ENCODE measurements at regions not wholly inside any gene's neighbourhood (a gene's known extent, or its start where the extent isn't known, plus 50 kb on each side); places are given as distances from the start of the nearest gene placed in this dataset.

GRCh38 chr17:72400488-72400827 is 279.6 kb downstream of the SOX9 start:
- no peak for TF ChIP-seq CREB1 (CRISPR knock-in tag; IDR thresholded peaks at IDR 0.05)
- TF ChIP-seq CTCF (IDR thresholded peaks at IDR 0.05): no peak

Measured in WTC11 (cell line).